PC-9 (cell line): ENCODE measurements at regions not wholly inside any gene's neighbourhood (a gene's known extent, or its start where the extent isn't known, plus 50 kb on each side); places are given as distances from the start of the nearest gene placed in this dataset.

Experiments used
- BruUV-seq: library from RNA; stranded (reverse); fragments of 400-500 nt; replicated peaks from 2 replicates; lab custom pipeline; 2021; lab: Mats Ljungman, UMichigan
- CTCF ChIA-PET: fragments of 300-600 bp; sonication (Branson Sonifier 250); formaldehyde crosslinking; loops from one replicate; lab custom pipeline; 2022; ENCODE audit warnings: antibody characterized with exemption; lab: Charles Lee
- POLR2A ChIA-PET: fragments of 300-600 bp; sonication (Branson Sonifier 250); formaldehyde crosslinking; loops from one replicate; lab custom pipeline; 2022; ENCODE audit warnings: antibody characterized with exemption; ENCODE audit not compliant: unreplicated experiment; lab: Charles Lee
- DNase-seq, 2 experiments: peaks; one replicate each; pipeline versions ENCODE4 v3.0.0 to v3.0.0-alpha.2; 2015 to 2022; ENCODE audit warnings: mixed read lengths in 1 of 2
- H2AFZ ChIP-seq: fragments of 200-600 bp; sonication (generic); 2 replicates; pipeline ENCODE4 v1.8.1; 2017; ENCODE audit warnings: antibody characterized with exemption
- H3F3A ChIP-seq: fragments of 200-600 bp; sonication (generic); 2 replicates; pipeline ENCODE4 v1.8.1; 2017; ENCODE audit warnings: antibody characterized with exemption, mild to moderate bottlenecking, low read depth; ENCODE audit not compliant: insufficient read depth
- H3K27ac ChIP-seq: fragments of 200-600 bp; sonication (generic); 2 replicates; pipeline ENCODE4 v1.6.1; 2016; ENCODE audit warnings: mixed run types
- H3K27me3 ChIP-seq: fragments of 200-600 bp; sonication (generic); 2 replicates; pipeline ENCODE4 v1.6.1; 2016; ENCODE audit warnings: low read depth, mixed run types; ENCODE audit not compliant: insufficient read depth
- H3K36me3 ChIP-seq: fragments of 200-600 bp; sonication (generic); 2 replicates; pipeline ENCODE4 v1.6.1; 2016; ENCODE audit warnings: low read depth, mixed run types
- H3K4me1 ChIP-seq: fragments of 200-600 bp; sonication (generic); replicated peaks from 2 replicates; pipeline ENCODE4 v1.6.1; 2016; ENCODE audit warnings: mixed run types; ENCODE audit not compliant: insufficient read depth
- H3K4me2 ChIP-seq: fragments of 200-600 bp; sonication (generic); 2 replicates; pipeline ENCODE4 v1.6.1; 2017; ENCODE audit warnings: mixed run types
- H3K4me3 ChIP-seq: fragments of 200-600 bp; sonication (generic); 2 replicates; pipeline ENCODE4 v1.6.1; 2016; ENCODE audit warnings: mixed run types
- H3K79me2 ChIP-seq: fragments of 200-600 bp; sonication (generic); 2 replicates; pipeline ENCODE4 v1.6.1; 2017; ENCODE audit warnings: low read depth, mixed run types
- H3K9me2 ChIP-seq: fragments of 200-600 bp; sonication (generic); 2 replicates; pipeline ENCODE4 v1.8.1; 2017; ENCODE audit warnings: mild to moderate bottlenecking; ENCODE audit not compliant: insufficient read depth
- H3K9me3 ChIP-seq: fragments of 200-600 bp; sonication (generic); 2 replicates; pipeline ENCODE4 v1.8.1; 2016; ENCODE audit warnings: low read depth; ENCODE audit not compliant: insufficient read depth
- H4K20me1 ChIP-seq: fragments of 200-600 bp; sonication (generic); 2 replicates; pipeline ENCODE4 v1.8.1; 2017; ENCODE audit not compliant: insufficient read depth
- CTCF ChIP-seq: fragments of 200-600 bp; sonication (generic); conservative IDR thresholded peaks from 2 replicates; pipeline ENCODE4 v1.6.1; 2017; ENCODE audit warnings: mixed run types, antibody characterized with exemption, mild to moderate bottlenecking, moderate library complexity
- EZH2 ChIP-seq: fragments of 200-600 bp; sonication (generic); IDR thresholded peaks from 2 replicates; pipeline ENCODE4 v1.8.0; 2017; ENCODE audit warnings: antibody characterized with exemption, low read depth
- intact Hi-C: fragments of 100-400 bp; cut with micrococcal nuclease; formaldehyde crosslinking; loops from one replicate; pipeline ENCODE4 v1.10.0; 2022; ENCODE audit not compliant: unreplicated experiment

- H3K36me3 ChIP-seq: no peaks in the 10 kb centered on the region
- CTCF ChIA-PET: no interaction called here
- no peaks in the 10 kb centered on the region for H3K4me1 ChIP-seq
- no peaks in the 10 kb centered on the region for H4K20me1 ChIP-seq
- H3K27ac ChIP-seq: no peak overlapping the region
- TF ChIP-seq CTCF (no peak), EZH2 (no peak)
- no peaks in the 10 kb centered on the region for H3K79me2 ChIP-seq
- no peak for DNase-seq
- BruUV-seq: no TSS peak
- no peaks in the 10 kb centered on the region for H3F3A ChIP-seq
- no peak overlapping the region for H2AFZ ChIP-seq
- H3K9me3 ChIP-seq: no peaks in the 10 kb centered on the region
- POLR2A ChIA-PET: no interaction called here
- H3K27me3 ChIP-seq: no peaks in the 10 kb centered on the region
- no peak overlapping the region for H3K4me3 ChIP-seq
- intact Hi-C loops: no loop called here
- H3K9me2 ChIP-seq: no peaks in the 10 kb centered on the region
- no peak overlapping the region for H3K4me2 ChIP-seq
These were observed 428.3 kb downstream of the DNAH5 start for GRCh38 chr5:13516195-13516594.

GRCh38 chr5:13511442-13511841 lies 433.0 kb downstream of the DNAH5 start:
- intact Hi-C loops: no loop called here
- H3K9me2 ChIP-seq: no peaks in the 10 kb centered on the region
- no peak overlapping the region for H3K4me2 ChIP-seq
- no TSS peak for BruUV-seq
- no peaks in the 10 kb centered on the region for H3K27me3 ChIP-seq
- H3K4me1 ChIP-seq: no peaks in the 10 kb centered on the region
- no peak overlapping the region for H2AFZ ChIP-seq
- no peak overlapping the region for H3K4me3 ChIP-seq
- TF ChIP-seq CTCF: no peak
- no peak for TF ChIP-seq EZH2
- no peak for DNase-seq
- POLR2A ChIA-PET: no interaction called here
- no peaks in the 10 kb centered on the region for H3F3A ChIP-seq
- H3K9me3 ChIP-seq: no peaks in the 10 kb centered on the region
- H4K20me1 ChIP-seq: no peaks in the 10 kb centered on the region
- no peaks in the 10 kb centered on the region for H3K79me2 ChIP-seq
- no peak overlapping the region for H3K27ac ChIP-seq
- CTCF ChIA-PET: no interaction called here
- H3K36me3 ChIP-seq: no peaks in the 10 kb centered on the region

- TF ChIP-seq CTCF: no peak
- TF ChIP-seq EZH2: no peak
- no peak for DNase-seq
- no peaks in the 10 kb centered on the region for H3K27me3 ChIP-seq
- H3K9me2 ChIP-seq: no peaks in the 10 kb centered on the region
- no peak overlapping the region for H3K4me3 ChIP-seq
- no peak overlapping the region for H3K4me2 ChIP-seq
- intact Hi-C loops: no loop called here
- no peaks in the 10 kb centered on the region for H3K79me2 ChIP-seq
- H3K4me1 ChIP-seq: no peaks in the 10 kb centered on the region
- no peaks in the 10 kb centered on the region for H4K20me1 ChIP-seq
- H3F3A ChIP-seq: no peaks in the 10 kb centered on the region
- POLR2A ChIA-PET: no interaction called here
- no peaks in the 10 kb centered on the region for H3K36me3 ChIP-seq
- no peaks in the 10 kb centered on the region for H3K9me3 ChIP-seq
- no peak overlapping the region for H2AFZ ChIP-seq
- BruUV-seq: no TSS peak
- no peak overlapping the region for H3K27ac ChIP-seq
- CTCF ChIA-PET: no interaction called here
These were observed 433.9 kb downstream of the DNAH5 start for GRCh38 chr5:13510616-13511015.
